ENCODE measurements at regions not wholly inside any gene's neighbourhood (a gene's known extent, or its start where the extent isn't known, plus 50 kb on each side); places are given as distances from the start of the nearest gene placed in this dataset.

- TF ChIP-seq EZH2phosphoT487 (IDR thresholded peaks at IDR 0.05; ENCODE audit: low read depth, severe bottlenecking, unreplicated experiment) = no peak
- TF ChIP-seq EZH2 (IDR thresholded peaks at IDR 0.05; ENCODE audit: borderline replicate concordance) = no peak
- TF ChIP-seq CTCF (IDR thresholded peaks at IDR 0.05; ENCODE audit: poor library complexity) = no peak
Observed at GRCh38 chr15:35306361-35306981, 221.4 kb upstream of the NANOGP8 start.
